ENCODE measurements at regions not wholly inside any gene's neighbourhood (a gene's known extent, or its start where the extent isn't known, plus 50 kb on each side); places are given as distances from the start of the nearest gene placed in this dataset.

DNA sequence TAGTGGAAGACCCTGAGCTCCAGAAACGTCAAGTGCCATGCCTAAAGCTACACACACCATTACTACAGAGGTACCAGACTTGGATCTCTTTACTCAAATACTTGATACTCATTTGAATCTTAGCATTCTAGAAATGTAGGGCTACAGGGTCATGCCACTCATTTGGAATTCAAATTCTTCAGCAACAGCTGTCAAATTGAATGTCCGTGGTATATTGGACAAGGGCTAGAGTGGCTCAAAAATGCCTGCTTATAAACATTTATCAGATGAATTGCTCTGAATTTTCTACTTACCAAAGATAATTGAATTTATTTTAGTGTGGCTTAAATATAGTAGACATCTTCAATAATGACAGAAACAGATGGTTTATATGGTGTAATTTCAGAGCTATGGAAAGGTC lies 669.7 kb downstream of the SLC4A3 start:
- DNase-seq = no peak

- no peak for DNase-seq
These were observed 673.4 kb downstream of the SLC4A3 start for GRCh38 chr2:220300806-220301205.

GRCh38 chr2:220302756-220303155 lies 675.3 kb downstream of the SLC4A3 start:
- DNase-seq = no peak

DNA sequence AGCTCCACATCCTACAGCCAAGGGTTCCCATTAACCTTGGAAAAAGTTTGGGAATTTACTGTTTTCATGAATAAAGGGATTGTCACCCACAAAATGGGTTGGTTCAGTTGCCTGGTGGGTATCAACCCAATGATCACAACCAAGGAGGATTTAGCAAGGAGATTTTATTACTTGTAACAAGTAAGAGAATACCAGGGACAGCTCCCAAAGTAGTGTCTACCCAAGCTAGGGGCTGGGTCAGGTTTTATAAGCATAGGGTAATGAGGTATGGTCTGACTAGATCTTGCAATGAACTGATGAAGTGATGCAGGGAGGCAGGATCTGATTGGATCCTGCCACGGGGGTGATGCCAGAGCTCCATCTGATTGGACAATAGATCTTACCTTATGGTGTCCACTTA lies 681.8 kb downstream of the SLC4A3 start:
- DNase-seq = no peak

GRCh38 chr2:220310451-220310861 lies 683.0 kb downstream of the SLC4A3 start:
- peak in 2 of 3 experiments; percentile 7 to 42 for DNase-seq

- no peak for DNase-seq
These were observed 687.8 kb downstream of the SLC4A3 start for GRCh38 chr2:220315098-220315823.

DNA sequence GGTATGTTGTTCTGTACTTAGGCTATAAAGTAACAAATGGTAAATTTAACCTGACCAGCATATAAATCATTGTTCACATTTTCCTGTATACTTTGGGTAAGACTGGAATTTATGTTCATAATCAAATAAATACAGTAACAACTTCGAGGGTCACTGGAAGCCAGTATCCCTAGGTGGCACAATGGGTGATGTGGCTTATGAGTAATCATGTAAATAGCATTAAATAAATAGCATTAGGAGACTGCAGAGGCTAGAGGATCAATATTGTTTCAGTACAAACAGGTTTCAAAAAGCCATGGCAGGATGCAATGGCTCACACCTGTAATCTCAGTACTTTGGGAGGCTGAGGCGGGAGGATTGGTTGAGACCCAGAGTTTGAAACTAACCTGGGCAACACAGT lies 690.6 kb downstream of the SLC4A3 start:
- DNase-seq = no peak

DNA sequence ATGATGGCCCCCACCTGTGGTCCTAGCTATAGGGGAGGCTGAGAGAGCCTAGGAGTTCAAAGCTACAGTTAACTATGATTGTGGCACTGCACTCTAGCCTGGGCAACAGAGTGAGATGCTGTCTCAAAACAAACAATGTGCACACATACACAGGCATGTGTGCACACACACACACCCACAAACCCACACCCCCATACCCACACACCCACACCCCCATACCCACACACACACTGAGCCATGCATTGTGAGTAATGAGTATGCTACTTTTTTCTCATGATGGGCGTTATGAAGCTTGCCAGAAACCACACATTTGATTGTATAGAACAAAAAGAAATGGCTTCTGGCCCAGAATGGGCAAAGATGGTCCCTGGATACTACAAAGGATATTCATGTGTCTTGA lies 691.1 kb downstream of the SLC4A3 start:
- DNase-seq = no peak

GRCh38 chr2:220320326-220320725 lies 692.9 kb downstream of the SLC4A3 start:
- DNase-seq = no peak

GRCh38 chr2:220332886-220333285 lies 705.5 kb downstream of the SLC4A3 start:
- no peak for DNase-seq

DNA sequence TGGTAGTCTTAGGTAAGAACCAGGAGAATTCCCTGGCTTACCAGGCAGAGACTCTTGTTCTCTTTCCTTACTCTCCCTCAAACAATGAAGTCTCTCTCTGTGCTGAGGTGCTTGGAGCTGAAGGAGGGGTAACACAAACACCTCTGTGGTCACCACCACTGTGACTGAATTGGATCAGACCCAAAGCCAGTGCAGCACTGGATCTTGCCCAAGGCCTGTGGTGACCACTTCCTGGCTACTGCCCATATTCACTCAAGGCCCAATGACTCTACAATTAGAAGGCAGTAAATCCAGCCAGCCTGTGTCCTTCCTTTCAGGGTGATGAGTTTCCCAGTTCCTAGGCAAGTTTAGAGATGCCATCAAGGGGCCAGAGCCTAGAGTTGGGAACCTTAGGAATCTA lies 706.8 kb downstream of the SLC4A3 start:
- DNase-seq = no peak

- no peak for DNase-seq
These were observed 707.6 kb downstream of the SLC4A3 start for GRCh38 chr2:220334871-220335590.

DNA sequence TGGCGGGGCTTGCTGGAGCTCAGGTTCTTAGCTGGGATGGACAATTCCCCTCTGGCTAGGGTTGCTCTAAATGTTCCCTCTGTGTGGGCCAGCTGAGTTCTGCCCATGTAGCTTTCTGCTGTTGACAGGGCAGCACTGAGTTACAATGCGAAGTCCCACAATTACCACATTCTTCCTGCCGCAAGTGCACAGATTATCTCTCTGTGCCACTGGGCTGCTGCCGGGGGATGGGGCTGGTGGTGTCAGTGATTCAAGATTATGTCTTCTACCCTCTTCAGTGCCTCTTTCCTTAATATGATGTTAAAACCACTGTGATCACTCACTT lies 708.1 kb downstream of the SLC4A3 start:
- DNase-seq = no peak

DNA sequence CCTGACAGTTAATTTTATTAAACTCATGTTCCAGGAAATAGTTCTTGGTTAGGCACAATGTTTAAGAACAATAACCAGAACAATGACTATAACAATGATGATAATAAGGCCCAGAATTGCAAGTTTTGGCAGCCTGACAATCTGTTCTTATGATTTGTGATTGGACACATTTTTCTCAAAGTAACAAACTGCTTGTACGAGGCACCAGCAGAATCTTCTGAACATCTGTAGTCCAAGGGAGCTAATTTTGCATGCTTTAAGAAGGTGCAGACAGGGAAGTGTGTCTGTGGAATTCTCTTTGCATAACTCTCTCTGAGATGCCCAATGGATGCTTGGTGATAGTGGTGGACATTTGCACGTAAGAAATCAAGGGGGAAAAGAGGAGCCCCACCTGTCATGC lies 709.3 kb downstream of the SLC4A3 start:
- no peak for DNase-seq

DNA sequence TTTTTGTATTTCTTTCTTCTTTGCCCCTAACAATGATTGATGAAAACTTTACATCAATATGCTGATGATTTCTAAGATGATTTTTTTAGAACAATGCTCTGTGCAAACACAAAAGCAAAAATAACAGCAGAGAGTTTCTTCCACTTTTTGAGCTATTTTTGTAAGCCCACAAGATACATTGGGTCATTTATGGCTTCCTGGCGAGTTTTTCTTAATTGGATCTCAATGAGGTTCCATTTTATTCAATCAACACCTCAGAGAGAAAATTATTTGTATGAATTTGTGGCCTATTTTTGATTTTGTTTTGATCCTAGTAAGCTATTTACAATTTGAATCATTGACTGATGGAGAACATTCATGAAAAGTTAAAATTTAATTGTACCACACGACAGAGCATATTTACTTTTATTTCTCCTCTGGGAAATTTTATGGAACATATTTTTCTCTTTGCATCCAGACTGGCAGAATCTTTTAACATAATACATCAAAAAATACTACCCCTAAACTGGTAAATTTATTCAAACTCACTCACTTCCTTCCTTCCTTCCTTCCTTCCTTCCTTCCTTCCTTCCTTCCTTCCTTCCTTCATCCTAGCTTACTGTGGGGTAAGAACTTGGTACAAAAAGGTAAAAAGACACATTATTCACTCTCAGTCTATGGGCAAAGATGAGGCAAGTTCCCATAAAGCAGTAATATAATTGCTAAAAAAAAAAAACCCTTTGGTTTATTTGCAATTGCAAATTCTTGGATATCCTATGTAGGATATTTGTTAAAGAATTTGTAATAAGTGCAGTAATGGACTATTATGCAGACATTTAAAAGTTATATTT lies 710.4 kb downstream of the SLC4A3 start:
- DNase-seq = no peak

DNA sequence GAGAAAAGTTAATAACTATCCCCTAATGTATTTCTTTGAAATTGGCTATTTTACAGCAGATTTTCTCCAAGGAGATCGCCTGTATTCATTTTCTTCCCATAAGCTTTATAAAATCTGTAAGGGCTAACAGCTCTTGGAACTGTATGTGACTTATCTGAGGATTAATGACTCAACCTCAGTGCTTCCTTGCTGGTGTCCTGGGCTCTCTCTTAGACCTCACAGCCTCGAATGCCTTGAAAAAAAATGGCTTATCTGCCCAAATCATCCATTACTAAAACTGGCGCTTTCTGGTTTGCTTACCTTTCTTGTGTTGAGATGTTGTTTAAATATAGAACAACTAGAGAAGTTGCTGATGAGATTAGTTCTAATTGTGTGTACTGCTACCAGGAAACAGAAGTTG lies 713.6 kb downstream of the SLC4A3 start:
- no peak for DNase-seq

DNA sequence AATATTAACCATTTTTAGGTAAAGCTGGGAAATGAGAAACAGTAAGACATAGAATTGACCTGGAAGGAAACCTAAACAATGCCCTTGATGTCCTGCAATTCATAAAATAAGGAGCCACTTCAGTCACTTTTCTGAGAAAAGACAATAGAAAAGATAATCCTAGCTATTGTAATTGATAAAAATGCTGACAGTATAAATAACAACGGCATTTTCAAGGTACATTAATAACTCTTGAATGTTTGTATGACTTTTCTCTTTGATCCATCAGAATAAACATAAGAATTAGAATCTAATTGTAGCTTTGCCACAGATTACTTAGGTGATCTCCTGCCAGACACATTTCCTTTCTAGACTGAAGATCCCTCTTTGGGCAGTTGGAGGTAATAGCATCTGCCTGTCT lies 719.5 kb downstream of the SLC4A3 start:
- no peak for DNase-seq

DNA sequence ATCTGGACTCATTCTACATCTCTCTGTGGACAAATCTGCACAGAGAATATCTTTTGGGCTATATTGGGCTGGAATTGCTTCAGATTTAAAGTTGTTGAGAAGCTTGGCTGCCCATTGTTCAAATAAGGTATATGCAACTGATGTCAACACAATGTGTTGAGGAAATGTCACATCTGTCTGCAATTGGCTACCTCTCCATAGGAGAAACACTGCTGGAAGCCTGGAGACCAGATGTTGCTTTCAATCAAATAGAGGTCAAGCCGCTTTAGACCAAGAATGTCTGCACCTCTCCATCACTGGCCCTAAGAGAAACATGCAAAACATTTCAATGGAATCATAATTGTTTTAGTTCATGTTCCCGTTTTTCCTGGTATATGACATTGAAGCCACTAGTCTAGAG lies 720.2 kb downstream of the SLC4A3 start:
- no peak for DNase-seq

DNA sequence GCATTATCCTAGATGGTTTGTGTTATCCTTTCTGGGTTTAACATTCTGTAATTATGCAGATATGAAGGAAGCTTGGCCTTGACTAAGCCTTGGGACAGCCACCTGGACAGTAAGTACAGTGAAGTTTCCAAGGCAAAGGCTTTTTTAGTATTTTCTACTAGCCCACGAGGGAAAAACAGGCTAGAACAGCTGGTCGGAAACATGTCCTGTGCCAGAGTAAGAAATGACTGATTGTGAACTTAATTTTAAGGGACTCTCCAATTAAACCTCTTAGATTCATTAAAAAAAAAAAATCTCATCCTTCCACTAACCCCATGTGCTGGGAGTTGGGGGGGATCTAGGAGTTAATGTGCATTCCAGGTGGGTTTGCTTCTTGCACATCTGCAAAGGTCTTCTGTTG lies 720.8 kb downstream of the SLC4A3 start:
- no peak for DNase-seq

GRCh38 chr2:220353897-220354296 lies 726.5 kb downstream of the SLC4A3 start:
- DNase-seq = no peak

- DNase-seq = peak in 1 of 3 experiments; percentile 16
These were observed 728.6 kb downstream of the SLC4A3 start for GRCh38 chr2:220356076-220356475.

DNA sequence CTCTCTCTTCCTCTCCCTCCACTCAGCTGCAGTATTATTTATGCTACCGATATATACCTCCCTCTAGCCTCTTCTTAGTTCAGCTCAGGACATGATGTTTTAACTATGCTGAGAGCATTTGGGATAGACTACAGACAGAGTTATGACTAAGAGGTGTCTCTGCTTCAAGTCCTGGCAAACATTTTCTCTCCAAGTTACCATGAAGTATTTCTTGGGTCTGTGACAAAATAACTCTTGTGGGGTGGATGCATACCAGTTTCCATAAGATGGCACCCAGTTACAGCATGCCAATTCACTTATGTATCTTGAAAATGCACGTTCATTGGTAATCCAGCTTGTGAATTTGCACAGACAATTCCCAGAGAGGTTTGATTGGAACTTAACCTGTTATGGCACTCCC lies 737.6 kb downstream of the SLC4A3 start:
- DNase-seq = no peak

GRCh38 chr2:220366765-220367164 lies 739.3 kb downstream of the SLC4A3 start:
- DNase-seq = no peak

GRCh38 chr2:220370764-220371163 lies 743.3 kb downstream of the SLC4A3 start:
- no peak for DNase-seq

All from NCI-H1417 (cell line).